IPS-18a (cell line): ENCODE measurements at regions not wholly inside any gene's neighbourhood (a gene's known extent, or its start where the extent isn't known, plus 50 kb on each side); places are given as distances from the start of the nearest gene placed in this dataset.

Experiments used
- H3K27ac ChIP-seq: one replicate; pipeline ENCODE4 v1.5.1; 2013; ENCODE audit warnings: low read length
- H3K27me3 ChIP-seq: one replicate; pipeline ENCODE4 v1.6.1; 2013; ENCODE audit warnings: mild to moderate bottlenecking, low read length; ENCODE audit not compliant: control insufficient read depth, insufficient read depth
- H3K36me3 ChIP-seq: one replicate; pipeline ENCODE4 v1.6.1; 2013; ENCODE audit warnings: low read depth, low read length; ENCODE audit not compliant: control insufficient read depth
- H3K4me1 ChIP-seq: one replicate; pipeline ENCODE4 v1.6.1; 2013; ENCODE audit warnings: low read depth, low read length; ENCODE audit not compliant: control insufficient read depth
- H3K4me3 ChIP-seq: one replicate; pipeline ENCODE4 v1.5.1; 2013; ENCODE audit warnings: low read length
- H3K9ac ChIP-seq: one replicate; pipeline ENCODE4 v1.6.1; 2013; ENCODE audit warnings: mild to moderate bottlenecking, low read length, moderate library complexity
- H3K9me3 ChIP-seq: one replicate; pipeline ENCODE4 v1.6.1; 2013; ENCODE audit warnings: low read depth, low read length; ENCODE audit not compliant: control insufficient read depth

GRCh38 chr9:25994605-25995004 is 316.4 kb upstream of the TUSC1 start:
- no peaks in the 10 kb centered on the region for H3K36me3 ChIP-seq
- no peak overlapping the region for H3K27ac ChIP-seq
- no peak overlapping the region for H3K4me3 ChIP-seq
- peaks cover 8% of the 10 kb centered on the region for H3K9me3 ChIP-seq
- H3K27me3 ChIP-seq: no peaks in the 10 kb centered on the region
- no peak overlapping the region for H3K9ac ChIP-seq
- H3K4me1 ChIP-seq: no peaks in the 10 kb centered on the region

- no peak overlapping the region for H3K27ac ChIP-seq
- no peaks in the 10 kb centered on the region for H3K27me3 ChIP-seq
- H3K4me1 ChIP-seq: no peaks in the 10 kb centered on the region
- H3K36me3 ChIP-seq: no peaks in the 10 kb centered on the region
- H3K4me3 ChIP-seq: no peak overlapping the region
- peaks cover 8% of the 10 kb centered on the region for H3K9me3 ChIP-seq
- H3K9ac ChIP-seq: no peak overlapping the region
These were observed 312.1 kb upstream of the TUSC1 start for GRCh38 chr9:25990376-25990775.

GRCh38 chr9:25975667-25976066 is 297.4 kb upstream of the TUSC1 start:
- H3K9me3 ChIP-seq: no peaks in the 10 kb centered on the region
- H3K36me3 ChIP-seq: no peaks in the 10 kb centered on the region
- H3K4me3 ChIP-seq: no peak overlapping the region
- H3K4me1 ChIP-seq: peaks cover 5% of the 10 kb centered on the region
- H3K27me3 ChIP-seq: no peaks in the 10 kb centered on the region
- H3K9ac ChIP-seq: no peak overlapping the region
- no peak overlapping the region for H3K27ac ChIP-seq

DNA sequence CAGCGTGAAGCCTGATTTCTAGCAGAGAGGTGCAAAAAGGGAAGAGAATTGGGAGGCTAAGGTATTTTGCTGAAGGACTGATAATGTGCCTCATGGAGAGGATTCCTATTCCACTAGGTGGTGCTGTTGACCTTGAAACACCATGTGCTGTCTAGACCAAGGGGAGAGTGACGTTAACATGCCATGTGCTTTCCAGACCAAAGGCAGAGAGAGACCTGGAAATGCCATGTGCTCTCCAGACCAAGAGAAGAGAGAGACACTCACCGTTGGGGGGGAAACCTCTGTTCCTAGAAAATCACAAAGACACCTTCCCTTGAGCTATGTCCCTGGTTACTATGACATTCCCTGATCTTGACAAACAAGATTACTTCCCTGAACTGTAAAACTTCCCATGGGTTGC is 286.0 kb upstream of the TUSC1 start:
- Histone ChIP-seq H3K27me3 (peaks cover 8% of the 10 kb centered on the region), H3K36me3 (no peaks in the 10 kb centered on the region), H3K4me1 (no peaks in the 10 kb centered on the region), H3K4me3 (no peak overlapping the region), H3K27ac (no peak overlapping the region), H3K9ac (no peak overlapping the region), H3K9me3 (peaks cover 9% of the 10 kb centered on the region)

- Histone ChIP-seq H3K9me3 (peaks cover 9% of the 10 kb centered on the region), H3K4me3 (no peak overlapping the region), H3K4me1 (no peaks in the 10 kb centered on the region), H3K27ac (no peak overlapping the region), H3K36me3 (no peaks in the 10 kb centered on the region), H3K27me3 (peaks cover 8% of the 10 kb centered on the region), H3K9ac (no peak overlapping the region)
These were observed 281.9 kb upstream of the TUSC1 start for GRCh38 chr9:25960178-25960577.

- Histone ChIP-seq H3K9me3 (no peaks in the 10 kb centered on the region), H3K4me3 (no peak overlapping the region)
These were observed 276.0 kb upstream of the TUSC1 start for GRCh38 chr9:25954209-25954608.

DNA sequence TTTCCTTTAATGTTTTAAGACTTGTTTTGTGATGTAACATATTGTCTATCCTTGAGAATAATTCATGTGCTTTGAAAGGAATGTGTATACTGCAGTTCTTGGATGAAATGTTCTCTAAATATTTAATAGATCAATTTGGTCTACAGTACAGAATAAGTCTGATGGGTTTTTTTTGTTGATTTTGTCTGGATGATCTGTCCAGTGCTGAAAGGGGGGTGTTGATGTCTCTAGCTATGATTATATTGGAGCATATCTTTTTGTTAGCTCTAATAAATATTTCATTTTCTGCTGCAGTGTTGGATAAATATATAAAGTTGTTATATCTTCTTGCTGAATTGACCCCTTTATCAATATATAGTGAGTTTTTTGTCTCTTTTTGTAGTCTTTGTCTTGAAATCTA is 269.9 kb upstream of the TUSC1 start:
- no peaks in the 10 kb centered on the region for H3K4me1 ChIP-seq

More at GRCh38 chr9:25954209-25954608, 276.0 kb upstream of the TUSC1 start:
- H3K36me3 ChIP-seq: no peaks in the 10 kb centered on the region
- no peak overlapping the region for H3K9ac ChIP-seq
- H3K27me3 ChIP-seq: no peaks in the 10 kb centered on the region
- H3K4me1 ChIP-seq: no peaks in the 10 kb centered on the region
- H3K27ac ChIP-seq: no peak overlapping the region

GRCh38 chr9:25939126-25939525 is 260.9 kb upstream of the TUSC1 start:
- Histone ChIP-seq H3K36me3 (no peaks in the 10 kb centered on the region), H3K9me3 (peaks cover 5% of the 10 kb centered on the region), H3K4me3 (no peak overlapping the region), H3K27me3 (no peaks in the 10 kb centered on the region), H3K9ac (no peak overlapping the region), H3K27ac (no peak overlapping the region), H3K4me1 (no peaks in the 10 kb centered on the region)

More for the DNA sequence above, 269.9 kb upstream of the TUSC1 start:
- Histone ChIP-seq H3K27me3 (no peaks in the 10 kb centered on the region), H3K4me3 (no peak overlapping the region), H3K9ac (no peak overlapping the region), H3K27ac (no peak overlapping the region), H3K9me3 (peaks cover 4% of the 10 kb centered on the region), H3K36me3 (no peaks in the 10 kb centered on the region)

DNA sequence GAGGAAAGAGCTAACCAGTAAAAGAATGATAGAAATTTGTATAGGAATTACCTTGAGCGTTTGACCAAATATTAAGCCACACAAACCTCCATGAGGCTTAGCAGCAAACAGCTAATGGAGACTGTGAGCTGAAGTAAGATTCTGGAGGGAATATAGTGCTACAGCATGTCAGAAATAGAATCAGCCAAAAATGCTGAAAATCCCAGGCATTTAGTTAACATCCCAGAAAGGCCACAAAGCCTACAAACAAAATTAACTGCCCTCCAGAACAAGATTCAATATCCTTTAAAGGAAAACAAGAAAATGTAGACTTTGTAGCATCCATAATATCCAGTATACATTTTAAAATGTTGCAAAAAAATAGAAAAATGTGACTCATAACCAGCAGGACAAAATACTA is 257.8 kb upstream of the TUSC1 start:
- no peak overlapping the region for H3K4me3 ChIP-seq
- H3K9me3 ChIP-seq: peaks cover 5% of the 10 kb centered on the region
- H3K27me3 ChIP-seq: no peaks in the 10 kb centered on the region
- no peaks in the 10 kb centered on the region for H3K4me1 ChIP-seq
- H3K36me3 ChIP-seq: no peaks in the 10 kb centered on the region
- no peak overlapping the region for H3K27ac ChIP-seq
- no peak overlapping the region for H3K9ac ChIP-seq

DNA sequence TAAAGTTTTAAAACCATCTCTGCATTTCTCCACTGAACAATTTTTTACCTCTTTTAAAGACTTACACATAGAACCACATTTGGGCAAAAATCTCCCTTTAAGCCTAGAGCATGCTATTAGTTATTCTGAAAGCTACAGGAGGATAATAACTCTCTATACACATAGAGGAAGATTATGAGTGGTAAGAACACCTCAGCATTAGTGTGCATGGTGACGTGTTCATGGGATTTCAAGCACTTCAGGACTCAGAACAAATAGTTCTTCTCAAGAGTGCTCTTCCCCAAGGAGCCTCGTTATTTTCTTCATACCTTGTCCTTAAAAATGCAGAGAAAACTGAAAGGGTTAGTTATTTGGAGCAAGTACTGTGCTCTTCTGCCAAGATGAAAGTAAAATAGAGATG is 256.9 kb upstream of the TUSC1 start:
- peaks cover 5% of the 10 kb centered on the region for H3K9me3 ChIP-seq
- no peak overlapping the region for H3K9ac ChIP-seq
- no peaks in the 10 kb centered on the region for H3K4me1 ChIP-seq
- H3K4me3 ChIP-seq: no peak overlapping the region
- H3K27me3 ChIP-seq: no peaks in the 10 kb centered on the region
- no peaks in the 10 kb centered on the region for H3K36me3 ChIP-seq
- H3K27ac ChIP-seq: no peak overlapping the region

- Histone ChIP-seq H3K36me3 (no peaks in the 10 kb centered on the region), H3K27ac (no peak overlapping the region), H3K9ac (no peak overlapping the region), H3K27me3 (no peaks in the 10 kb centered on the region), H3K4me1 (no peaks in the 10 kb centered on the region), H3K9me3 (no peaks in the 10 kb centered on the region), H3K4me3 (no peak overlapping the region)
These were observed 240.5 kb upstream of the TUSC1 start for GRCh38 chr9:25918761-25919160.

DNA sequence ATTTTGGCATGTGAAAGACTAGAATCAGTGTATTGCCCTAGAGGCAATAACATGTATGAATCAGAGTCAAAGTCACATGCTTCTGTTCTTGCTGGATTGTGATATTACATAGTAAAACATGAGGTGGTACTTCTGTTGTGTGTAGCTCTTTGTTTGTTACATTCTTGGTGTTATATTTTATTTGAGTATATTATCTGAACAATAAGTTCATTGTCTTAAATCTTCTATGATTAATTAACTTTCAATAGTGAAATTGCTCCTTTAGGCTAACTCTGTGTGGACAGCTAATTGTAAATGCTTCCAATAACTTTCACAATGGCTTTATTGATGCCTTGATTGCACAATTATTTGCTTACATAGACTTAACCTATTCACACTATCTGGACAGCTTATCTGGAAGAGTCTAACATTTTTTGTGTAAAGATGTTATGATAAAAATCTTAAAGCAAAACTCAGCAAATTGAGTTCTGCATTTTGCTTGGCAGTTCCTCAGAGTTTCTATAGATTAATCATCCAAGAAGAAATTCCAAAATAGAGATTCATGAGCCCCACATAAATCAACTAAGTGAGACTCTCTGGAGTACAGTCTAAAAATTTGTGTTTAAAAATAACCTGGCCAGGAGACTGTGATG is 239.6 kb upstream of the TUSC1 start:
- no peaks in the 10 kb centered on the region for H3K36me3 ChIP-seq
- no peaks in the 10 kb centered on the region for H3K27me3 ChIP-seq
- no peaks in the 10 kb centered on the region for H3K4me1 ChIP-seq
- no peak overlapping the region for H3K27ac ChIP-seq
- no peak overlapping the region for H3K9ac ChIP-seq
- H3K4me3 ChIP-seq: no peak overlapping the region
- no peaks in the 10 kb centered on the region for H3K9me3 ChIP-seq
